ENCODE measurements at regions not wholly inside any gene's neighbourhood (a gene's known extent, or its start where the extent isn't known, plus 50 kb on each side); places are given as distances from the start of the nearest gene placed in this dataset.

GRCh38 chr2:188890755-188891154 lies 83.4 kb upstream of the COL3A1 start:
- TF ChIP-seq GATA2 (IDR thresholded peaks at IDR 0.05; ENCODE audit: low read depth, low read length): no peak
- no peak for TF ChIP-seq GATA3 (IDR thresholded peaks at IDR 0.05; ENCODE audit: low read depth, low read length)
